H1 (cell line): ENCODE measurements at regions not wholly inside any gene's neighbourhood (a gene's known extent, or its start where the extent isn't known, plus 50 kb on each side); places are given as distances from the start of the nearest gene placed in this dataset.

Experiments
- CEBPB ChIP-seq: IDR thresholded peaks from 2 replicates; pipeline ENCODE4 v1.6.1; 2012; ENCODE audit warnings: low read depth, low read length
- CTCF ChIP-seq, 3 experiments: IDR thresholded peaks; 1 replicate in 2 of 3; 2 replicates in 1 of 3; pipeline versions ENCODE4 v1.5.1 to v1.6.1; 2011; ENCODE audit warnings: low read length in 3 of 3, mild to moderate bottlenecking in 3 of 3, inconsistent platforms in 2 of 3, low read depth in 1 of 3, moderate library complexity in 1 of 3; ENCODE audit not compliant: insufficient read depth in 1 of 3; ENCODE audit errors: control extremely low read depth in 1 of 3
- EP300 ChIP-seq, 2 experiments: IDR thresholded peaks; 1 replicate in 1 of 2; 2 replicates in 1 of 2; pipeline ENCODE4 v1.6.1; 2011 to 2012; ENCODE audit warnings: low read depth in 2 of 2, low read length in 2 of 2, mild to moderate bottlenecking in 2 of 2, borderline replicate concordance in 1 of 2, inconsistent platforms in 1 of 2, moderate library complexity in 1 of 2
- FOSL1 ChIP-seq: IDR thresholded peaks from 2 replicates; pipeline ENCODE4 v1.6.1; 2011; ENCODE audit warnings: mild to moderate bottlenecking, low read depth, low read length, moderate library complexity; ENCODE audit not compliant: insufficient read depth
- GABPA ChIP-seq: IDR thresholded peaks from 2 replicates; pipeline ENCODE4 v1.6.1; 2011; ENCODE audit warnings: mild to moderate bottlenecking, low read length, moderate library complexity, borderline replicate concordance; ENCODE audit not compliant: insufficient read depth
- POLR2A ChIP-seq, 2 experiments: IDR thresholded peaks; 1 replicate in 1 of 2; 2 replicates in 1 of 2; pipeline ENCODE4 v1.6.1; 2011; ENCODE audit warnings: low read depth in 2 of 2, low read length in 2 of 2, mild to moderate bottlenecking in 2 of 2; ENCODE audit errors: control extremely low read depth in 1 of 2
- TEAD4 ChIP-seq: IDR thresholded peaks from 2 replicates; pipeline ENCODE4 v1.6.1; 2012; ENCODE audit warnings: low read depth, low read length, inconsistent platforms, mixed read lengths
- USF2 ChIP-seq: IDR thresholded peaks from 2 replicates; pipeline ENCODE4 v1.6.1; 2011; ENCODE audit warnings: low read length, improper control_type of control experiment
- YY1 ChIP-seq: IDR thresholded peaks from 2 replicates; pipeline ENCODE4 v1.6.1; 2011; ENCODE audit warnings: low read depth, mild to moderate bottlenecking, low read length

- no peak for TF ChIP-seq USF2
- TF ChIP-seq GABPA: no peak
- no peak for TF ChIP-seq EP300 (IDR thresholded peaks at IDR 0.05; ENCODE audit: borderline replicate concordance in 1 of 2, low read depth in 2 of 2, low read length in 2 of 2)
- no peak for TF ChIP-seq CEBPB
- no peak for TF ChIP-seq FOSL1
- no peak for TF ChIP-seq YY1
- TF ChIP-seq TEAD4: no peak
- TF ChIP-seq POLR2A (IDR thresholded peaks at IDR 0.05; ENCODE audit: control extremely low read depth in 1 of 2, low read depth in 2 of 2, low read length in 2 of 2): no peak
- no peak for TF ChIP-seq CTCF (IDR thresholded peaks at IDR 0.05; ENCODE audit: control extremely low read depth in 1 of 3, insufficient read depth in 1 of 3, low read depth in 1 of 3, low read length in 3 of 3)
Measured at GRCh38 chr2:144674071-144674470, 154.2 kb upstream of the ZEB2 start.
